SH-SY5Y (cell line): ENCODE measurements at regions not wholly inside any gene's neighbourhood (a gene's known extent, or its start where the extent isn't known, plus 50 kb on each side); places are given as distances from the start of the nearest gene placed in this dataset.

Experiments used
- GATA2 ChIP-seq: IDR thresholded peaks from 2 replicates; pipeline ENCODE4 v1.6.1; 2011; ENCODE audit warnings: mild to moderate bottlenecking, low read depth, low read length
- GATA3 ChIP-seq: IDR thresholded peaks from 2 replicates; pipeline ENCODE4 v1.6.1; 2011; ENCODE audit warnings: low read depth, mild to moderate bottlenecking, low read length, moderate library complexity

GRCh38 chr6:144359783-144360182 is 74.6 kb downstream of the UTRN start:
- TF ChIP-seq GATA2 = no peak
- TF ChIP-seq GATA3 = no peak
